Myocyte (in vitro differentiated cells): ENCODE measurements at regions not wholly inside any gene's neighbourhood (a gene's known extent, or its start where the extent isn't known, plus 50 kb on each side); places are given as distances from the start of the nearest gene placed in this dataset.

ENCODE experiments used
- DNase-seq: peaks from one replicate; pipeline ENCODE4 v3.0.0-alpha.2; 2012; ENCODE audit warnings: low read depth

- DNase-seq, result no peak
Observed at GRCh38 chr1:68955424-68955823, 458.5 kb upstream of the DEPDC1 start.

DNA sequence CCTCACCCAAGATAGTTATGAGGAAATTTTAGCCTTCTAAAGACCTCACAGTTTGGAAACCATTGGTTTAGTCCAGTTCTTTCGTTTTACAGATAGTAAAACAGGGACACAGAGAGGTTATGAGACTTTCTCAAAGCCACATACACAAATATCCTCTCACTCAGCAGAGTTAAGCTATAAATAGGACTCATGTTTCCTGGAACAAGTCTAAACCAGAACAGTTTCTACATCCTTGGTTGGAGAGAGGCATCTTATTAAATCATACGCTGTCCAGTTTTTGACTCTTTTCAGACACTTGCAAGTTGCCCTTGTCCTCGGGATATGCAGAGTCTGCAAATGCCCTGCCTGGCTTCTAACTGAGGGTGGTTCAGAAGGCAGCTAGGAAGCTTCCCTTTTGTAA, 462.1 kb upstream of the DEPDC1 start:
- DNase-seq, result no peak

- DNase-seq, result no peak
Observed at GRCh38 chr1:68959461-68960030, 462.7 kb upstream of the DEPDC1 start.

DNA sequence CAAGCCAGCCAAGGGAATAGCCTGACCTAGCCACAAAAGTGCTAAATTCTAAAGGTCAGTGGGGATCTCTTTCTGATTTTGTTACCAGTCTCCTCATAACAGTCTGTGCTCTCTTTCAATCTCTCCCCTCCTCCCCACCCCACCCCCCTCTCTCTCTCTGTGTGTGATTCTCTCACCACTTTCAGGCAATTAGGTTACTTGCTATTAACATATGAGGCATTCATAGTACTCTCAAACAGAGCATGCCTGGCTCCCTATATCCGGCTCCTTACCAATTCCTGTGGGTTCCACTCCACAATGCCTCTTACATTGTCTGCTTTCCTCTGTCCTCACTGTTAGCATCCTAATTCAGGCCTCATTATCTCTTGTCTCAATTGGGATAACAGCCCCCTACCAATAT, 464.3 kb upstream of the DEPDC1 start:
- no peak for DNase-seq

DNA sequence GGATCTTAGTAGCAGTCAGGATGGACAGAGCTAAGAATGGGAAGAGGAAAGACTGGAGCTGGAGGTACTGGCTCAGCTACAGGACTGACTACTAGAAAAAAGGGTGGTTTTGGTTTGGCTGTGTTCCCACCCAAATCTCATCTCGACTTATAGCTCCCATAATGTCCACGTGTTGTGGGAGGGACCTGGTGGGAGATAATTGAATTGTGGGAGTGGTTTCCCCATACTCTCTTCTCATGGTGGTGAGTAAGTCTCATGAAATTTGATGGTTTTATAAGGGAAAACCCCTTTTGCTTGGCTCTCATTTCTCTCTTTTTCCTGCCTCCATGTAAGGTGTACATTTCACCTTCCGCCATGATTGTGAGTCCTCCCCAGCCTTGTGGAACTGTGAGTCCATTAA, 466.5 kb upstream of the DEPDC1 start:
- no peak for DNase-seq

GRCh38 chr1:68969441-68969840, 472.6 kb upstream of the DEPDC1 start:
- no peak for DNase-seq

DNA sequence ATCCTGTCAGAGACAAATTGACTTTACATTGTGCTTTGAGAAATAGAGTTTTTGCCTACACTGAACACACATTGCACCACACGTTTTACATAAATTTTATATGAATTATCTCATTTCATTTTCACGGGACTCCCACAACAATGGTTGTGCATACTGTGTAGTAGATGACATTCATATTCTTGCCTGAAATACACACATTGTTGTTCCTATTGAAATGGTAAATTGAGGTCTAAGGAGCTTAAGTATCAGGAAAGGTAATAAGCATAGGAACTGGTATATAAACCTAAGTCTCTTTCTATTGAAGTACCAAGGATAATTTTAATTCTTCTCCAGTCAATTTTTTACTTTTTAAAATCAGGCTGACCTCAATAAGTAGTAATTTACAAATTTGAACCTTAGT, 473.7 kb upstream of the DEPDC1 start:
- no peak for DNase-seq

- no peak for DNase-seq
Observed at GRCh38 chr1:68973459-68974244, 476.8 kb upstream of the DEPDC1 start.

GRCh38 chr1:68974447-68974846, 477.6 kb upstream of the DEPDC1 start:
- DNase-seq, result no peak

GRCh38 chr1:68975212-68975933, 478.5 kb upstream of the DEPDC1 start:
- no peak for DNase-seq

- no peak for DNase-seq
Observed at GRCh38 chr1:68976916-68977610, 480.2 kb upstream of the DEPDC1 start.

GRCh38 chr1:68979891-68980290, 483.0 kb upstream of the DEPDC1 start:
- DNase-seq, result no peak

- DNase-seq, result no peak
Observed at GRCh38 chr1:68984289-68984688, 487.4 kb upstream of the DEPDC1 start.

- no peak for DNase-seq
Observed at GRCh38 chr1:68994096-68994495, 497.2 kb upstream of the DEPDC1 start.

GRCh38 chr1:69016468-69016867, 519.6 kb upstream of the DEPDC1 start:
- no peak for DNase-seq

- no peak for DNase-seq
Observed at GRCh38 chr1:69029649-69030048, 532.8 kb upstream of the DEPDC1 start.

GRCh38 chr1:69038379-69038778, 529.3 kb upstream of the LRRC7 start:
- DNase-seq, result no peak

DNA sequence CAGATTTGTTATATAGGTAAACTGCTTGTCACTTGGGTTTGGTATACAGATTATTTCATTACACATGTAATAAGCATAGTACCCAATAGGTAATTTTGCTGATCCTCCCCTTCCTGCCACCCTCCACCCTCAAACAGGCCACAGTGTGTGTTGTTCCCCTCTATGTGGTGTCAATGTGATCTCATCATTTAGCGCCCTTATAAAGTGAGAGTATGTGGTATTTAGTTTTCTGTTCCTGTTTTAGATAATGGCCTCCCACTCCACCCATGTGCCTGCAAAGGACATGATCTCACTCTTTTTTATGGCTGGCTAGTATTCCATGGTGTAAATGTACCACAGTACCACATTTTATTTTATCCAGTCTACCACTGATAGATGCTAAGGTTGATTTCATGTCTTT, 522.1 kb upstream of the LRRC7 start:
- no peak for DNase-seq

DNA sequence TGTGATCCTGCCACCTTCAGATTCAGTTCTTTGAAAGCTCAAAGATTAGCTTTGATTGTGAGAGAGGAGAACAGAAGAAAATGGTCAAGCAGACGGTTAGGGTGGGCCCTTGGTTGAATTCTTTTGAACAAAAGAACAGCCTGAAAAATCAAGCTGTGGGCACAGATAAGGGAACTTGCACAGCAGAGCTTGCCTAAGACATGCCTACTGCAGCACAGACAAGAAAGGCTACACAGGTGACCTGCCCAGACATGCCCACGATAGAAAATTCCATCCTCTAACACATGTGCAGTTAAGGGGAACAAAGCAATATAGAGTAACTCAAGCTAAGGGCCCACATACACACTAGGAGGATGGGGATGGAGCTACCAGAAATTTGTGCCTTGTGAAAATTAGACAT, 512.5 kb upstream of the LRRC7 start:
- DNase-seq, result peak; percentile 27

DNA sequence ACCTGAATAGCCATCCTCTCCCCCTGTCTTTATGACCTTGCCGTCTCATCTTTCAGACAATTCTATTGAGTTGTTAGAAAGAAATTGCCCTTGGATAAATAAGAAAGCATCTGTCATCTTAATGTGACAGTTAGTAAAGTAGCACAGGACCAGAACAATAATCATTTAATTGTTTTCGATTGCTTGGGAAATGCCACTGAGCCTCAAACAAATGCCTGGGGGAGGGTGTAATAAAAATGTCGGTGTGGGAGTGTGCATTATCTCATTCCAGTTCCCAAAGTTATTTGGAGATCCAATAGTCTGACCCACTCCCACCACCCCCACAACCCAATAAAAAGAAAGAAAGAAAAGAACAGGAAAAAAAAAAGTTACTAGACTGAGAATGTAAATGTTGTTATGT, 509.3 kb upstream of the LRRC7 start:
- DNase-seq, result no peak

DNA sequence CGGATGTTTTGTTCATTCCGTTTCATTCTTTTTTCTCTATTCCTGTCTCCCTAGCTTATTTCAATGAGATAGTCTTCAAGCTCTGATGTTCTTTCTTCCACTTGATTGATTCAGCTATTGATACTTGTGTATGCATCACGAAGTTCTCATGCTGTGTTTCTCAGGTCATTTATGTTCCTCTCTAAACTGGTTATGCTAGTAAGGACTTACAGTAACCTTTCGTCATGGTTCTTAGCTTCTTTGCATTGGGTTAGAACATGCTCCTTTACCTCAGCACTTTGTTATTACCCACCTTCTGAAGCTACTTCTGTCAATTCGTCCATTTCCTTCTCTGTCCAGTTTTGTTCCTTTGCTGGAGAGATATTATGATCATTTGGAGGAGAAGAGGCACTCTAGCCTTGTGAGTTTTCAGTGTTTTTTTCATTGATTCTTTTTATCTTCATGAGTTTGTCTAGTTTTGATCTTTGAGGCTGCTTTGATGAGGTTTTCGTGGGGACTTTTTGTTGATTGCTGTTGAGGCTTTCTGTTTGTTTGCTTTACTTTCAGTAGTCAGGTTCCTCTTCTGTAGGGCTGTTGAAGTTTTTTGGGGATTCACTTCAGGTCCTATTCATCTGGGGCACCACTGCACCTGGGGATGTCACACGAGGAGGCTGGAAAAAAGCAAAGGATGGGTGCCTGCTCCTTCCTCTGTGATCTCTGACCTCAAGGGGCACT, 496.9 kb upstream of the LRRC7 start:
- DNase-seq, result no peak
